Cardiac fibroblast (primary cell): ENCODE measurements at regions not wholly inside any gene's neighbourhood (a gene's known extent, or its start where the extent isn't known, plus 50 kb on each side); places are given as distances from the start of the nearest gene placed in this dataset.
"Not testable (repeated sequence)": the region's sequence is repeated elsewhere in the genome, so short reads cannot be mapped to it uniquely, and the experiment has no call there.

Source experiments
- DNase-seq, 2 donors: peaks; one replicate each; pipeline versions ENCODE4 v3.0.0 to v3.0.0-alpha.2; 2010; ENCODE audit warnings: low read depth in 2 of 2
- H3K4me3 ChIP-seq, 2 donors: replicated peaks in 1 of 2; 1 replicate in 1 of 2; 2 replicates in 1 of 2; pipeline ENCODE4 v1.5.1; 2011; ENCODE audit warnings: low read depth in 2 of 2, low read length in 2 of 2, mild to moderate bottlenecking in 2 of 2, moderate library complexity in 1 of 2
- TF ChIP-seq, protein P1 (sequence below): IDR thresholded peaks from one replicate; pipeline ENCODE4 v1.5.1; 2011; ENCODE audit warnings: low read depth, mild to moderate bottlenecking, low read length, inconsistent platforms

- no peak for DNase-seq
- H3K4me3 ChIP-seq, result no peak overlapping the region
- TF ChIP-seq, protein P1, sequence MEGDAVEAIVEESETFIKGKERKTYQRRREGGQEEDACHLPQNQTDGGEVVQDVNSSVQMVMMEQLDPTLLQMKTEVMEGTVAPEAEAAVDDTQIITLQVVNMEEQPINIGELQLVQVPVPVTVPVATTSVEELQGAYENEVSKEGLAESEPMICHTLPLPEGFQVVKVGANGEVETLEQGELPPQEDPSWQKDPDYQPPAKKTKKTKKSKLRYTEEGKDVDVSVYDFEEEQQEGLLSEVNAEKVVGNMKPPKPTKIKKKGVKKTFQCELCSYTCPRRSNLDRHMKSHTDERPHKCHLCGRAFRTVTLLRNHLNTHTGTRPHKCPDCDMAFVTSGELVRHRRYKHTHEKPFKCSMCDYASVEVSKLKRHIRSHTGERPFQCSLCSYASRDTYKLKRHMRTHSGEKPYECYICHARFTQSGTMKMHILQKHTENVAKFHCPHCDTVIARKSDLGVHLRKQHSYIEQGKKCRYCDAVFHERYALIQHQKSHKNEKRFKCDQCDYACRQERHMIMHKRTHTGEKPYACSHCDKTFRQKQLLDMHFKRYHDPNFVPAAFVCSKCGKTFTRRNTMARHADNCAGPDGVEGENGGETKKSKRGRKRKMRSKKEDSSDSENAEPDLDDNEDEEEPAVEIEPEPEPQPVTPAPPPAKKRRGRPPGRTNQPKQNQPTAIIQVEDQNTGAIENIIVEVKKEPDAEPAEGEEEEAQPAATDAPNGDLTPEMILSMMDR, result no peak
These were observed 51.1 kb upstream of the HNMT start for GRCh38 chr2:137913169-137913568.

GRCh38 chr2:137913648-137914047, 50.6 kb upstream of the HNMT start:
- not testable (repeated sequence) for H3K4me3 ChIP-seq, DNase-seq
